Peyer's patch (tissue), 4 donors: ENCODE measurements at regions not wholly inside any gene's neighbourhood (a gene's known extent, or its start where the extent isn't known, plus 50 kb on each side); places are given as distances from the start of the nearest gene placed in this dataset.
"Not testable (repeated sequence)": the region's sequence is repeated elsewhere in the genome, so short reads cannot be mapped to it uniquely, and the experiment has no call there.

Source experiments
- DNase-seq, 3 donors: peaks; one replicate each; pipeline ENCODE4 v3.0.0-alpha.2; 2017 to 2019
- H3K27ac ChIP-seq, 4 donors: fragments of 200-600 bp; sonication (generic); one replicate each; pipeline ENCODE4 v1.5.1; 2016 to 2019
- H3K27me3 ChIP-seq, 2 donors: fragments of 200-600 bp; sonication (generic); one replicate each; pipeline ENCODE4 v1.5.1; 2019
- H3K36me3 ChIP-seq, 3 donors: fragments of 200-600 bp; sonication (generic); one replicate each; pipeline ENCODE4 v1.5.1; 2016 to 2019
- H3K4me1 ChIP-seq, 4 donors: fragments of 200-600 bp; sonication (generic); one replicate each; pipeline ENCODE4 v1.5.1; 2016 to 2019
- H3K4me3 ChIP-seq, 4 donors: fragments of 200-600 bp; sonication (generic); 1 replicate in 3 of 4; 2 replicates in 1 of 4; pipeline ENCODE4 v1.5.1; 2016 to 2019; ENCODE audit warnings: mild to moderate bottlenecking in 1 of 4
- H3K9me3 ChIP-seq, 4 donors: fragments of 200-600 bp; sonication (generic); one replicate each; pipeline ENCODE4 v1.5.1; 2016 to 2019; ENCODE audit warnings: mild to moderate bottlenecking in 1 of 4
- CTCF ChIP-seq, 6 experiments: fragments of 450-650 bp in 4 of 6; fragments of 200-600 bp in 2 of 6; sonication (generic) in 1 of 6; IDR thresholded peaks; one replicate each; pipeline ENCODE4 v1.5.1; 2017 to 2019; ENCODE audit warnings: antibody characterized with exemption in 6 of 6, mild to moderate bottlenecking in 3 of 6, moderate library complexity in 1 of 6
- POLR2A ChIP-seq, 2 donors: fragments of 450-650 bp; IDR thresholded peaks; one replicate each; pipeline ENCODE4 v1.5.1; 2017; ENCODE audit warnings: antibody characterized with exemption in 2 of 2, mild to moderate bottlenecking in 2 of 2, moderate library complexity in 2 of 2

GRCh38 chr2:175729049-175729706, 272.9 kb downstream of the LNPK start:
- no peaks in the 10 kb centered on the region for H3K9me3 ChIP-seq
- no peak overlapping the region for H3K27ac ChIP-seq
- DNase-seq, result no peak
- no peaks in the 10 kb centered on the region for H3K27me3 ChIP-seq
- H3K36me3 ChIP-seq, result no peaks in the 10 kb centered on the region
- no peaks in the 10 kb centered on the region for H3K4me1 ChIP-seq
- no peak for TF ChIP-seq CTCF (IDR thresholded peaks at IDR 0.05)
- TF ChIP-seq POLR2A (IDR thresholded peaks at IDR 0.05), result no peak
- H3K4me3 ChIP-seq, result no peak overlapping the region

- Histone ChIP-seq H3K9me3 (peaks cover 0 to 3% (median 0%) of the 10 kb centered on the region in 4 donors), H3K4me1 (no peaks in the 10 kb centered on the region), H3K27me3 (no peaks in the 10 kb centered on the region), H3K4me3 (no peak overlapping the region), H3K27ac (no peak overlapping the region), H3K36me3 (no peaks in the 10 kb centered on the region)
- DNase-seq, result no peak
- no peak for TF ChIP-seq CTCF (IDR thresholded peaks at IDR 0.05)
- TF ChIP-seq POLR2A (IDR thresholded peaks at IDR 0.05), result no peak
Measured at GRCh38 chr2:175728032-175728431, 274.0 kb downstream of the LNPK start.

GRCh38 chr2:175726223-175726622, 275.8 kb downstream of the LNPK start:
- DNase-seq, result no peak
- H3K36me3 ChIP-seq, result no peaks in the 10 kb centered on the region

GRCh38 chr2:175709248-175709647, 292.8 kb downstream of the LNPK start:
- H3K36me3 ChIP-seq, result no peaks in the 10 kb centered on the region
- no peak overlapping the region for H3K27ac ChIP-seq
- H3K4me1 ChIP-seq, result no peaks in the 10 kb centered on the region
- H3K9me3 ChIP-seq, result no peaks in the 10 kb centered on the region
- TF ChIP-seq CTCF (IDR thresholded peaks at IDR 0.05), result no peak
- TF ChIP-seq POLR2A (IDR thresholded peaks at IDR 0.05), result no peak
- H3K27me3 ChIP-seq, result no peaks in the 10 kb centered on the region
- H3K4me3 ChIP-seq, result no peak overlapping the region
- DNase-seq, result no peak

More at GRCh38 chr2:175726223-175726622, 275.8 kb downstream of the LNPK start:
- Histone ChIP-seq H3K9me3 (peaks cover 0 to 3% (median 0%) of the 10 kb centered on the region in 4 donors), H3K27me3 (no peaks in the 10 kb centered on the region), H3K27ac (no peak overlapping the region), H3K4me3 (no peak overlapping the region), H3K4me1 (no peaks in the 10 kb centered on the region)
- TF ChIP-seq POLR2A (IDR thresholded peaks at IDR 0.05) (no peak), CTCF (IDR thresholded peaks at IDR 0.05) (no peak)

- no peak for DNase-seq
- Histone ChIP-seq H3K4me1 (no peaks in the 10 kb centered on the region), H3K36me3 (no peaks in the 10 kb centered on the region)
Measured at GRCh38 chr2:175707322-175707721, 294.7 kb downstream of the LNPK start.

GRCh38 chr2:175704568-175704967, 297.5 kb downstream of the LNPK start:
- not testable (repeated sequence) for H3K27me3 ChIP-seq, H3K9me3 ChIP-seq, DNase-seq, H3K36me3 ChIP-seq, H3K4me3 ChIP-seq, H3K4me1 ChIP-seq, H3K27ac ChIP-seq

More at GRCh38 chr2:175707322-175707721, 294.7 kb downstream of the LNPK start:
- Histone ChIP-seq H3K9me3 (no peaks in the 10 kb centered on the region), H3K27me3 (no peaks in the 10 kb centered on the region), H3K4me3 (no peak overlapping the region), H3K27ac (no peak overlapping the region)
- no peak for TF ChIP-seq POLR2A (IDR thresholded peaks at IDR 0.05)
- no peak for TF ChIP-seq CTCF (IDR thresholded peaks at IDR 0.05)
